Caco-2 (cell line): ENCODE measurements at regions not wholly inside any gene's neighbourhood (a gene's known extent, or its start where the extent isn't known, plus 50 kb on each side); places are given as distances from the start of the nearest gene placed in this dataset.

Experiments
- BruUV-seq: library from RNA; stranded (reverse); fragments of 400-500 nt; replicated peaks from 2 replicates; lab custom pipeline; 2021; lab: Mats Ljungman, UMichigan
- CTCF ChIA-PET: fragments of 300-600 bp; sonication (Branson Sonifier 250); formaldehyde crosslinking; loops from one replicate; lab custom pipeline; 2022; ENCODE audit warnings: antibody characterized with exemption; lab: Charles Lee
- POLR2A ChIA-PET: fragments of 300-600 bp; sonication (Branson Sonifier 250); formaldehyde crosslinking; loops from one replicate; lab custom pipeline; 2022; ENCODE audit warnings: antibody characterized with exemption; lab: Charles Lee
- DNase-seq, 2 experiments: peaks; one replicate each; pipeline versions ENCODE4 v3.0.0 to v3.0.0-alpha.2; 2020 to 2022
- H3K27me3 ChIP-seq: replicated peaks from 2 replicates; pipeline ENCODE4 v1.6.0; 2011; ENCODE audit warnings: low read length; ENCODE audit not compliant: control insufficient read depth, insufficient read depth
- H3K36me3 ChIP-seq: 2 replicates; pipeline ENCODE4 v1.5.1; 2011; ENCODE audit warnings: low read length; ENCODE audit not compliant: control insufficient read depth, insufficient read depth
- H3K4me1 ChIP-seq: fragments of 250-450 bp; sonication (Bioruptor Pico); 2 replicates; pipeline ENCODE4 v1.5.1; 2020; ENCODE audit warnings: mild to moderate bottlenecking
- H3K4me3 ChIP-seq: 2 replicates; pipeline ENCODE4 v1.5.1; 2011; ENCODE audit warnings: low read depth, mild to moderate bottlenecking, control low read depth, low read length
- H3K9me3 ChIP-seq: fragments of 250-450 bp; sonication (Bioruptor Pico); 2 replicates; pipeline ENCODE4 v1.5.1; 2020; ENCODE audit warnings: mild to moderate bottlenecking, moderate library complexity
- H3K27ac Mint-ChIP-seq: one replicate; pipeline ENCODE4 v1.8.0; 2022; ENCODE audit warnings: mixed read lengths; ENCODE audit not compliant: unreplicated experiment
- H3K27me3 Mint-ChIP-seq: one replicate; pipeline ENCODE4 v1.8.0; 2022; ENCODE audit warnings: mixed read lengths; ENCODE audit not compliant: insufficient read depth, unreplicated experiment
- H3K36me3 Mint-ChIP-seq: one replicate; pipeline ENCODE4 v1.8.0; 2022; ENCODE audit warnings: mild to moderate bottlenecking, mixed read lengths; ENCODE audit not compliant: insufficient read depth, unreplicated experiment
- H3K4me1 Mint-ChIP-seq: one replicate; pipeline ENCODE4 v1.8.0; 2022; ENCODE audit warnings: low read depth, mixed read lengths; ENCODE audit not compliant: unreplicated experiment
- H3K4me3 Mint-ChIP-seq: one replicate; pipeline ENCODE4 v1.8.0; 2022; ENCODE audit warnings: mild to moderate bottlenecking, moderate library complexity, mixed read lengths; ENCODE audit not compliant: unreplicated experiment
- H3K9me3 Mint-ChIP-seq: one replicate; pipeline ENCODE4 v1.8.0; 2022; ENCODE audit warnings: mixed read lengths; ENCODE audit not compliant: unreplicated experiment
- CTCF ChIP-seq, 2 experiments: fragments of 200-600 bp in 1 of 2; IDR thresholded peaks; 1 replicate in 1 of 2; 2 replicates in 1 of 2; pipeline versions ENCODE4 v1.5.1 to v1.8.0; 2011 to 2022; ENCODE audit warnings: antibody characterized with exemption in 1 of 2, control low read depth in 1 of 2, inconsistent platforms in 1 of 2, low read depth in 1 of 2, low read length in 1 of 2, mild to moderate bottlenecking in 1 of 2, moderate library complexity in 1 of 2; ENCODE audit not compliant: insufficient read depth in 1 of 2, severe bottlenecking in 1 of 2, unreplicated experiment in 1 of 2
- intact Hi-C: fragments of 100-400 bp; cut with micrococcal nuclease; formaldehyde crosslinking; loops from one replicate; pipeline ENCODE4 v1.10.0; 2022; ENCODE audit not compliant: unreplicated experiment

GRCh38 chr4:14615671-14616070, 386.6 kb upstream of the CPEB2 start:
- Histone ChIP-seq H3K36me3 (no peaks in the 10 kb centered on the region), H3K4me3 (no peak overlapping the region), H3K4me1 (no peaks in the 10 kb centered on the region), H3K9me3 (no peaks in the 10 kb centered on the region), H3K27me3 (no peaks in the 10 kb centered on the region)
- Mint-ChIP-seq H3K36me3 (no peaks in the 10 kb centered on the region), H3K9me3 (no peaks in the 10 kb centered on the region), H3K27me3 (peaks cover 3% of the 10 kb centered on the region), H3K4me1 (no peaks in the 10 kb centered on the region), H3K27ac (no peak overlapping the region), H3K4me3 (no peak overlapping the region)
- no peak for DNase-seq
- POLR2A ChIA-PET: no interaction called here
- no peak for TF ChIP-seq CTCF (IDR thresholded peaks at IDR 0.05; ENCODE audit: insufficient read depth in 1 of 2, low read depth in 1 of 2, low read length in 1 of 2, severe bottlenecking in 1 of 2, unreplicated experiment in 1 of 2)
- no TSS peak for BruUV-seq
- CTCF ChIA-PET: no interaction called here
- intact Hi-C loops: no loop called here

GRCh38 chr4:14620567-14621141, 381.6 kb upstream of the CPEB2 start:
- Mint-ChIP-seq H3K36me3 (no peaks in the 10 kb centered on the region), H3K9me3 (no peaks in the 10 kb centered on the region), H3K27me3 (peaks cover 3% of the 10 kb centered on the region), H3K4me1 (no peaks in the 10 kb centered on the region), H3K4me3 (no peak overlapping the region), H3K27ac (no peak overlapping the region)
- ChIA-PET POLR2A (no interaction called here), CTCF (no interaction called here)
- Histone ChIP-seq H3K9me3 (no peaks in the 10 kb centered on the region), H3K4me3 (no peak overlapping the region), H3K36me3 (no peaks in the 10 kb centered on the region), H3K4me1 (no peaks in the 10 kb centered on the region), H3K27me3 (no peaks in the 10 kb centered on the region)
- no TSS peak for BruUV-seq
- intact Hi-C loops: no loop called here
- DNase-seq: no peak
- no peak for TF ChIP-seq CTCF (IDR thresholded peaks at IDR 0.05; ENCODE audit: insufficient read depth in 1 of 2, low read depth in 1 of 2, low read length in 1 of 2, severe bottlenecking in 1 of 2, unreplicated experiment in 1 of 2)

- TF ChIP-seq CTCF (IDR thresholded peaks at IDR 0.05; ENCODE audit: insufficient read depth in 1 of 2, low read depth in 1 of 2, low read length in 1 of 2, severe bottlenecking in 1 of 2, unreplicated experiment in 1 of 2): no peak
- H3K27ac Mint-ChIP-seq: no peak overlapping the region
- H3K4me1 Mint-ChIP-seq: no peaks in the 10 kb centered on the region
- no TSS peak for BruUV-seq
- Histone ChIP-seq H3K9me3 (no peaks in the 10 kb centered on the region), H3K36me3 (no peaks in the 10 kb centered on the region), H3K4me1 (no peaks in the 10 kb centered on the region), H3K27me3 (no peaks in the 10 kb centered on the region), H3K4me3 (no peak overlapping the region)
- no peaks in the 10 kb centered on the region for H3K36me3 Mint-ChIP-seq
- no peaks in the 10 kb centered on the region for H3K9me3 Mint-ChIP-seq
- no peak for DNase-seq
- intact Hi-C loops: no loop called here
- ChIA-PET POLR2A (no interaction called here), CTCF (no interaction called here)
- no peak overlapping the region for H3K4me3 Mint-ChIP-seq
- H3K27me3 Mint-ChIP-seq: no peaks in the 10 kb centered on the region
Observed at GRCh38 chr4:14621731-14622463, 380.4 kb upstream of the CPEB2 start.
